DMS153 (cell line): ENCODE measurements at regions not wholly inside any gene's neighbourhood (a gene's known extent, or its start where the extent isn't known, plus 50 kb on each side); places are given as distances from the start of the nearest gene placed in this dataset.
A peak's percentile ranks its signal among the peaks of the same experiment; 100 is the strongest.

ENCODE experiments used
- DNase-seq: peaks from one replicate; lab custom pipeline; 2025; lab: John Stamatoyannopoulos, UW

DNA sequence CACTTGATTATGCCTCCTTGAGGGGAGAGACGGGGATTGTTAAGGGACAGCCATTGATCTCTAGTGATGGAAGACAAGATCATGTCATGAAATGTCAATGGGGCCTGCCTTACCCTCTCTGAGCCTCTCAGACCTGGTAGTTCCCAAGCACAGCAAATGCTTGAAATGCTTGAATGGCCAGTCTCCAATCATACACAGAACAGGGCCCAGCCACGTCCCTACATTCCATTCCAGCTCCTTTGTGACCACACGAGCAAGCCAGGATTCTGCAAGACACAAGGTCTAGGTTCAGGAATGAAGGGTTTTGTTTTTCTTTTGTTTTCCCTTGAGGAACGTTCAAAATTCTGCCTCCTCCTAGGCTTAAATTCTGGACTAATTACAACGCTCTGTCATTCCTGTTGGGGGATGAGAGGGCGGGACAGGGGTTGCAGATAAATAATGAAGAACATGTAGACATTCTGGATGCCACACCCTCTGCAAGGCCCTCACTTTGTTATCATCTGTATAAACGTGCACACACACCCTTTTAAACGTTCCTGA lies 98.1 kb upstream of the YPEL5 start:
- no peak for DNase-seq

DNA sequence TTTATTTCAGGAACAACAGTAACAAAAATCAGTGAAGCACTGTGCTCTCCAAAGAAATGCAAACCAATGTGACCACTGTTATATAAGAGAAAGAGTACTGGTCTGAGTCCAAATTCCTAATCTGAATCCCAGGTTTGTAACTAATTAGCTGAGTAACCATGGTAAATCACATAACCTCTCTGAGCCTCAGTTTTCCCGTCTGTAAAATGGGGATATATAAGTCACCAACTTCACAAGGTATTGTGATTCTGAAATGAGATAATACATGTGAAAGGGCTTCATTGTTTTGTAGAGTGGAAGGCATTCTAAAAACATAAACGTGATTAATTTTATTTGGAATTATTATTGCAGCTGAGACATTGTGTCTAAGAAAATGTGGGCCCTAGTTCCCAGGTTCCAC lies 91.3 kb upstream of the YPEL5 start:
- DNase-seq: no peak

DNA sequence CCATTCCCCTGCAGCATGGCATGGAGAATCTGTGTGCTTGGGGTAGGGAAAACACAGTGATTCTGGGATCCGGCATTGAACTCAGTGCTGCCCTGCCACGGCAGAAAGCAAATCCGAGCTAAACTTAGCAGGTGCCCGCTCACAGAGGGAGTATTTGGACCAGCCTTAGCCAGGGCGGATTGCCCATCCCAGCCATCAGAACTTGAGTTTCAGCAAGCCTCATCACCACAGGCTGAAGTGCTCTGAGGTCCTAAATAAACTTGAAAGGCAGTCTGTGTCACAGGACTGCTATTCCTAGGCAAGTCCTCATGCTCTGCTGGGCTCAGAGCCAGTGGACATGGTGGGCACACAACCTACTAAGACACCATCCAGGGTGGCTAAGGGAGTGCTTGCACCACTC lies 86.2 kb upstream of the YPEL5 start:
- DNase-seq: no peak

DNA sequence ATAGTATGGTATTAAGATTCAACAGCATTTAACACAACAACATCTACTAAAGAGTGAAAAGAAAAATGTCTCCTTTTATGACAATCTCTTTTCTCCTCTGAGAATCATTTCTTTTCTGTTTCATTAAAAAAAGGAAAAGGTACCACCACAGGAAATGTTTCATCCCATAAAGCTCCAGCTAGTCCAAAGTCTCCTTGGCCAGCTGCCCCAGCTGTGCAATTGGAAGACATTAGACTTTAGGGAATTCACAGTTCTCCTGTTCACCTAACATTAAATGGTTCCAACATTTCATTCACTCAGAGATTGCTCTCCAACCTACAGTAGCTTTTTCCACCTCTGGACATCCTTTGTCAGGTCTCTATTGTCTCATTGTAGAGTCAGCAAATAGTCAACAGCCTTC lies 78.7 kb upstream of the YPEL5 start:
- DNase-seq: no peak

DNA sequence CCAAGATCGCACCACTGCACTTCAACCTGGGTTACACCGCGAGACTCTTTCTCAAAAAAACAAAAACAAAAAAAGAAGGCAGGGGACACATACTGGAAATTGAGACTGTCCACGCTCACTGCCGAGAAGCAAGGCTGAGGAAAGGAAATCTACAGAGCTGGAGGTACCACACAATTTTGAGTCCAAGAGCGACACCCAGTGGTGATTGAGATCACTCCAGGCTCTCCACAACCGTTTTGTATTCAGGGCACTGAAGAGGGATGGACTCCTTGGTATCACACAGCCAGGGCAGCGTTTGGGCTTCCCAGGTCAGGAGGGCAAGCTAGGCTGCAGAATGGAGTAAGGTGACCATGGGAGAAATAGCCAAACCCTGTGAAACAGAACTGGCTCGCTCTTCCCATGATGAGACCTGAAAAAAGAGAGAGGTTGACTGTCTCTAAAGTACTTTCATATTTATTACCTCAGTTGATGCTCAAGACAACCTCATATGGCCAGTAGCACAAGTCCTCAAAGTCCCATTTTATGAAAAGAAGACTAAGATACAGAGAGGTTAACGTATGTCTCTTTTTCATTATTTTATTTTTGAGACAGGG lies 74.5 kb upstream of the YPEL5 start:
- peak; percentile 22 for DNase-seq

DNA sequence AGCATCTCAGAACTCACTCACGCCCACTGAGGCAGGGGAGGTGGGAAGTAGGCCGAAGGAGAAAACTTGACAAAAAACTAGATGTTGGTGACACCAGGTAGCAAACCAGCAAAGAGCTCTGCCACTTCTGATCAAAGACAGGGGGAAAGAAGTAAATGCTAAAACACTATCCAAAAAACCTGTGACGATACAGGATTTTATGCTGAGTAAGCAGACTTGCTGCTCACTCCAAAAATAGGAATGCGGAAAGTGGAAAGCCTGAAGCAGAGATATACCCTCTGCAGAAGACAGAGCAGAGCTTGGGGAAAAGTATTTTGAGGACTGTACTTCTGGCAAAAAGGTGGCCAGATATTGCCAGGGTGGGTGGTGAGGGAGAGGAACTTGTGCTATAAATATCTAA lies 73.3 kb upstream of the YPEL5 start:
- no peak for DNase-seq

DNA sequence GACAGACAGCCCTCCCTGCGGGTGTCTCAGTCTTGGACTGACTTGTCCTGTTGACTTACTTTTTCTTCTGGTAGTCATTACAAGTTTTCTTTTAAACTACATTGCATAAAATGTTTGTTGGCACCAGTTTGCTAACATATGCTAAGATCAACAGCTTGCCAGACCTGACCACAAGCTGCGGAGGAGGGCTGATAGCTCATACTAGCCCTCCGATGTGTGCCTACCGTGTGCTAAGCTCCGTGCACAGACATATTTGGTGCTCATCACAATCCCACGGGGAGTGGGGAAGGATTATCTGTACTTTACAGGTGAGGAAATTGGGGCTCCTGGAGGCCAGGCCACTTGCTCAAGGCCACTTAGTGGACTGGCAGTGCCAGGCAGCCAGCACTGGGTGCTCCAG lies 72.8 kb upstream of the YPEL5 start:
- no peak for DNase-seq

DNA sequence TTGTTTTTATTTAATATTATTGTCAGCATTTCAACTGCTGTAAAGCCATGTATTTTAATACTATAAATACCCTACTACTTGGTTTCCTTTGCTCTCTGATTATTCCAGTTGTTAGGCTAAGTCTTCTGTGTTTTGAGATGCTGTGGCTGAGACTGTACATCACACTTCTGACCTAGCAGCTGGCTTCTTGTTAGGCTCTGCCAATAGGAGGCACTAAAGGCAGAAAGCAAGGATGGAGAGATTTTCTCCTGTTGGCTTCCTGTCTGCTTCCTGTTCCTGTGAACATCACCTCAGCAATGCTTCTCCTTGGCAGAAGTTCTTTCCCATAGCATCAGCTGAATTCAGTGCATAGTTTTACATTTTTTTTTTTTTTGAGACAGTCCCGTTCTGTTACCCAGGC lies 68.3 kb upstream of the YPEL5 start:
- no peak for DNase-seq

DNA sequence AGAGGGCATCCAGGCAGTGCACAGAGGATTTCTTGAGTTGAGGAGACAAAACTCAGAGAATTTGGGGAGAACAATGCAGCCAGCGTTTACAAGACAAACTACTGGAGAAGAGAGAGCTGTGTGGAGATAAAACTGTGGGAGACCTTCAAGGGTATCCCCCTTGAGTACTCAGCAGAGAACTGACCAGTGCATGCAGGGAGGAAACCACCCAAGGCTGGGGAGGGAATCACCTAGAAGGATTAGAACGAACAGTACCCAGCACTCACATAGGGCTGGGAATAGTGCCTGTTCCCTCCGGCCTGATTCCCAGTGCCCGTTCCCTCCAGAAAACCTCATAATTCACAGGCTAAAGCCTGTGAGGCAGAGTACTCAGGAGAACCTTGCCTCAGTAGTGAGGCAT lies 61.9 kb upstream of the YPEL5 start:
- DNase-seq: no peak

DNA sequence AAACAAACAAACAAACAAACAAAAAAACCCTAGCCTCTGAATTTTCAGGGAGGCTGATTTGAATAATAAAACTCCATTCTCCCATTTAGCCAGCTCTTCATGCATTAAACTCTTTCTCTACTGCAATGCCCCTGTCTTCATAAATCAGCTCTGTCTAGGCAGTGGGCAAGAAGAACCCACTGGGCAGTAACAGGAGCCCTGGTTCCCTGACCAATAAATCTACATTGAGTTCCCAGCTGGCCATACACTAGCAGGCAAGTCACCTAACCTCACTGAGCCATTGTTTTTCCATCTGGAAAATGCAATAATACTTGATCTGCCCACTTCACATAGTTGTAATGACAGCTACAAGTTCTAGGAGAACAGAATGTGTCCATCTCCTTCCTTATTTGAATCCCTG lies 57.6 kb upstream of the YPEL5 start:
- DNase-seq: no peak

DNA sequence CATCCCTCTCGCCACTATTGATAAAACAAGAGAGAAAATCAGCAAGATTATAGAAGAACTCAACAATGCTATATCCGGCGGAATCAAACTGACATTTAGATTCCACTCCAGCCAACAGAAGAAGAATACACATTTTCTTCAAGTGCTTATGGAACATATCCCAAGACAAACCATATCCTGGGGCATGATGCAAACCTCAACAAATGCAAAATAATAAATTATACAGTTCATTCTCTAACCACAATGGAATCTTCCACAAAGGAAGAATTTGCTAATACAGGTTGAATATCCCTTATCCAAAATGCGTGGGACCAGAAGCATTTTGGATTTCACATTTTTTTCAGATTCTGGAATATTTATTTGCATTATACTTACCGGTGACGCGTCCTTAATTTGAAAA lies 51.4 kb upstream of the YPEL5 start:
- DNase-seq: no peak

DNA sequence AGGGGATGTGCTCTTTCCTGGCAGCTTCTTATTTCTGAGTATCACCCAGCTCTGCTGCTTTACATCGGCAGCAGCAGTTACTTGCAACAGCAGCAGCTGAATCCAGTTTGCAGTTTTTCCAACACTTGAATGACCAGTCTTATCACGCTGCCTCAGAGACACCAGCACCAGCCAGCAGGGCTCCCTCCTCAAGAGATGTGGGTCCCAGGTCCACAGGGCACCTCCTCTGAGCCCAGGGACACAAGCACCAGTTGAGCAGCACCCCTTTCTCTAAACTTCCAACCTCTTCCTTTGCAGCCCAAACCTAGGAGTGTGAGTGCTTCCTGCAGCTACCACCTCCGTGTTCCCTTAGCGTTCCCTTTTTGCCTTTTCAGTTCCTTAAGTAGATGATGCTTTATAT lies 50.4 kb upstream of the YPEL5 start:
- no peak for DNase-seq
